GM18507 (cell line): ENCODE measurements at regions not wholly inside any gene's neighbourhood (a gene's known extent, or its start where the extent isn't known, plus 50 kb on each side); places are given as distances from the start of the nearest gene placed in this dataset.
"Not testable (repeated sequence)": the region's sequence is repeated elsewhere in the genome, so short reads cannot be mapped to it uniquely, and the experiment has no call there.

ENCODE experiments used
- DNase-seq: peaks from one replicate; pipeline ENCODE4 v3.0.0; 2011; ENCODE audit warnings: low read depth; ENCODE audit not compliant: insufficient read length; ENCODE audit errors: extremely low spot score
- FAIRE-seq: peaks from 2 replicates; lab custom pipeline; 2011; peaks lifted over from hg19 to GRCh38; lab: Jason Lieb, UNC

GRCh38 chr1:209143916-209144315 lies 439.6 kb upstream of the CAMK1G start:
- no peak for FAIRE-seq
- DNase-seq: no peak

GRCh38 chr1:209150114-209150513 lies 433.4 kb upstream of the CAMK1G start:
- DNase-seq (no peak), FAIRE-seq (no peak)

GRCh38 chr1:209153411-209153810 lies 430.1 kb upstream of the CAMK1G start:
- FAIRE-seq (no peak), DNase-seq (no peak)

- DNase-seq (no peak), FAIRE-seq (no peak)
These were observed 428.6 kb upstream of the CAMK1G start for GRCh38 chr1:209154912-209155311.

GRCh38 chr1:209155546-209155945 lies 428.0 kb upstream of the CAMK1G start:
- DNase-seq (no peak), FAIRE-seq (no peak)

GRCh38 chr1:209156991-209157390 lies 426.5 kb upstream of the CAMK1G start:
- FAIRE-seq (no peak), DNase-seq (no peak)

GRCh38 chr1:209157546-209158249 lies 425.8 kb upstream of the CAMK1G start:
- DNase-seq: no peak
- no peak for FAIRE-seq

GRCh38 chr1:209158851-209159250 lies 424.7 kb upstream of the CAMK1G start:
- no peak for DNase-seq
- FAIRE-seq: no peak

- FAIRE-seq (no peak), DNase-seq (no peak)
These were observed 423.3 kb upstream of the CAMK1G start for GRCh38 chr1:209160230-209160629.

- DNase-seq: no peak
These were observed 420.9 kb upstream of the CAMK1G start for GRCh38 chr1:209162651-209163050.

GRCh38 chr1:209168204-209168603 lies 415.3 kb upstream of the CAMK1G start:
- DNase-seq (no peak), FAIRE-seq (no peak)

More at GRCh38 chr1:209162651-209163050, 420.9 kb upstream of the CAMK1G start:
- FAIRE-seq: no peak

- DNase-seq (no peak), FAIRE-seq (no peak)
These were observed 412.4 kb upstream of the CAMK1G start for GRCh38 chr1:209171151-209171550.

GRCh38 chr1:209172286-209172685 lies 411.2 kb upstream of the CAMK1G start:
- DNase-seq (no peak), FAIRE-seq (no peak)

GRCh38 chr1:209172792-209173542 lies 410.5 kb upstream of the CAMK1G start:
- FAIRE-seq, DNase-seq: not testable (repeated sequence)

GRCh38 chr1:209173796-209174195 lies 409.7 kb upstream of the CAMK1G start:
- FAIRE-seq, DNase-seq: not testable (repeated sequence)

GRCh38 chr1:209176866-209177430 lies 406.6 kb upstream of the CAMK1G start:
- DNase-seq: no peak
- FAIRE-seq: no peak

GRCh38 chr1:209183195-209183594 lies 400.3 kb upstream of the CAMK1G start:
- no peak for FAIRE-seq

GRCh38 chr1:209187589-209187988 lies 395.9 kb upstream of the CAMK1G start:
- DNase-seq: no peak
- no peak for FAIRE-seq

More at GRCh38 chr1:209183195-209183594, 400.3 kb upstream of the CAMK1G start:
- DNase-seq: no peak

- peak; percentile 79 for FAIRE-seq
- peak; percentile 12 for DNase-seq
These were observed 392.8 kb upstream of the CAMK1G start for GRCh38 chr1:209190591-209191261.

GRCh38 chr1:209191262-209191634 lies 392.3 kb upstream of the CAMK1G start:
- DNase-seq (no peak), FAIRE-seq (no peak)
